Left ventricle myocardium superior (tissue), 1 donor: ENCODE measurements at regions not wholly inside any gene's neighbourhood (a gene's known extent, or its start where the extent isn't known, plus 50 kb on each side); places are given as distances from the start of the nearest gene placed in this dataset.

ENCODE experiments used
- ATAC-seq: fragments of 200-7000 bp; cut with Tn5 transposase; one replicate; pipeline ENCODE4 v1.9.1; 2020; ENCODE audit warnings: mild to moderate bottlenecking, moderate library complexity
- DNase-seq: peaks from one replicate; pipeline ENCODE4 v3.0.0-alpha.2; 2020
- intact Hi-C: fragments of 100-400 bp; cut with micrococcal nuclease; formaldehyde crosslinking; loops from one replicate; pipeline ENCODE4 v1.11.0; 2022
- donor health status: DM: no; HTN: yes; CAD: no; lungs with severe emphysema.

- ATAC-seq (no peak), DNase-seq (no peak)
- intact Hi-C loops = no loop called here
These were observed 75.5 kb downstream of the NCOR2 start for GRCh38 chr12:124491856-124492420.

GRCh38 chr12:124491310-124491709, 76.1 kb downstream of the NCOR2 start:
- ATAC-seq = no peak
- DNase-seq = no peak
- intact Hi-C loops = no loop called here

GRCh38 chr12:124490584-124491305, 76.7 kb downstream of the NCOR2 start:
- ATAC-seq (peak; percentile 93), DNase-seq (peak; percentile 94)
- intact Hi-C loops = no loop called here

GRCh38 chr12:124489915-124490583, 77.4 kb downstream of the NCOR2 start:
- intact Hi-C loops = no loop called here
- DNase-seq = no peak
- no peak for ATAC-seq

GRCh38 chr12:124489220-124489619, 78.2 kb downstream of the NCOR2 start:
- no peak for DNase-seq
- no peak for ATAC-seq

GRCh38 chr12:124488520-124488919, 78.9 kb downstream of the NCOR2 start:
- DNase-seq = no peak
- intact Hi-C loops = no loop called here
- peak; percentile 20 for ATAC-seq

More at GRCh38 chr12:124489220-124489619, 78.2 kb downstream of the NCOR2 start:
- intact Hi-C loops = no loop called here

- ATAC-seq (no peak), DNase-seq (no peak)
- intact Hi-C loops = no loop called here
These were observed 79.6 kb downstream of the NCOR2 start for GRCh38 chr12:124487834-124488165.

- intact Hi-C loops = no loop called here
- DNase-seq = peak; percentile 73
- peak; percentile 5 for ATAC-seq
These were observed 80.2 kb downstream of the NCOR2 start for GRCh38 chr12:124487066-124487833.

GRCh38 chr12:124486346-124486963, 81.0 kb downstream of the NCOR2 start:
- ATAC-seq (no peak), DNase-seq (no peak)
- intact Hi-C loops = no loop called here

GRCh38 chr12:124485371-124485770, 82.0 kb downstream of the NCOR2 start:
- ATAC-seq (no peak), DNase-seq (no peak)
- intact Hi-C loops = no loop called here

- no peak for DNase-seq
- ATAC-seq = no peak
- intact Hi-C loops = no loop called here
These were observed 82.9 kb downstream of the NCOR2 start for GRCh38 chr12:124484526-124484953.

- intact Hi-C loops = no loop called here
- DNase-seq = no peak
- no peak for ATAC-seq
These were observed 83.3 kb downstream of the NCOR2 start for GRCh38 chr12:124484067-124484466.

- no peak for ATAC-seq
- no peak for DNase-seq
- intact Hi-C loops = no loop called here
These were observed 84.3 kb downstream of the NCOR2 start for GRCh38 chr12:124482901-124483799.

GRCh38 chr12:124482567-124482893, 84.9 kb downstream of the NCOR2 start:
- intact Hi-C loops = no loop called here
- no peak for DNase-seq
- ATAC-seq = no peak

GRCh38 chr12:124481772-124482566, 85.4 kb downstream of the NCOR2 start:
- no peak for DNase-seq
- intact Hi-C loops = no loop called here
- ATAC-seq = no peak

GRCh38 chr12:124481257-124481750, 86.1 kb downstream of the NCOR2 start:
- peak; percentile 10 for ATAC-seq
- DNase-seq = no peak
- intact Hi-C loops = no loop called here

- intact Hi-C loops = no loop called here
- DNase-seq = peak; percentile 65
- ATAC-seq = peak; percentile 32
These were observed 86.7 kb downstream of the NCOR2 start for GRCh38 chr12:124480469-124481256.
